ENCODE measurements at regions not wholly inside any gene's neighbourhood (a gene's known extent, or its start where the extent isn't known, plus 50 kb on each side); places are given as distances from the start of the nearest gene placed in this dataset.

DNA sequence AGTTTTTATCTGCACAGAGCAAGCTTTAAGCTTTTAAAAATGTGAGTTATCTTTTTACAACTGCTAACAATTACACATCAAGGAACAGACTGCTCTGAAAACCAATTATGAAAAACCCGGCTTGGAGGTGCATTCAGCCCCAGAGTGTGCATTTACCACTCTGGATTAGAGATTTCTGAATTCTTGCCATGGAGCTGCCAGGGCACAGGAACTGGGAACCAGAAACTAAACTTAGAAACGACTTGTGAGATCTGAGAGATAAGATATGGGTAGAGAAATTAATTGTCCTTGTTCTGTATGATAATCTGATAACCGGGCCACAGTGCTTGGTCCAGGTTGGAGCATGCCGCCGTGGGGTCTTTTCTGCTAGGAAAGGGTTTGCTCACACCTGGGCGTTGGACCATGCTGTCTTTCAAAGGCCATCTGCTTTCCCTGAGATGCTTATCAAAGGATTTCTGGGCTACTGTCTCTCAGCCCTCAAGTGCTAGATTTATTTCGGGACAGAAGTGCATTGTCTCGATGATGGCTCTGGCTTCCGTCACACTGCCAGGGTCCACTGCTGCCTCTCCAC, 210.0 kb downstream of the MAF start:
- Histone ChIP-seq H3K79me2 (ENCODE audit: insufficient read depth) (no peaks in the 10 kb centered on the region), H3K27me3 (ENCODE audit: insufficient read depth) (no peaks in the 10 kb centered on the region), H3F3A (replicated peaks; ENCODE audit: insufficient read depth) (no peaks in the 10 kb centered on the region), H3K4me3 (ENCODE audit: low read depth in 2 of 2, low read length in 1 of 2) (no peak overlapping the region), H2AFZ (ENCODE audit: low read depth) (no peak overlapping the region), H3K4me2 (no peak overlapping the region), H4K20me1 (ENCODE audit: insufficient read depth) (no peaks in the 10 kb centered on the region), H3K4me1 (ENCODE audit: control insufficient read depth in 1 of 2, insufficient read depth in 2 of 2, low read depth in 1 of 2, low read length in 1 of 2) (peaks cover 0 to 14% of the 10 kb centered on the region in 2 experiments; a peak in 2 of 4 replicates), H3K9ac (no peak overlapping the region), H3K9me2 (no peaks in the 10 kb centered on the region), H3K36me3 (replicated peaks in 1 of 2; ENCODE audit: control insufficient read depth in 1 of 2, insufficient read depth in 2 of 2, low read length in 1 of 2) (no peaks in the 10 kb centered on the region), H3K27ac (ENCODE audit: low read depth in 2 of 2, low read length in 1 of 2) (peak overlapping the region in 1 of 2 experiments; percentile 40; a peak in 1 of 4 replicates), H3K9me3 (no peaks in the 10 kb centered on the region)
- peak; percentile 68 for DNase-seq
- peak in 1 of 2 experiments; percentile 77; a peak in 2 of 4 replicates for TF ChIP-seq EP300 (IDR thresholded peaks at IDR 0.05; ENCODE audit: borderline replicate concordance in 1 of 2, low read depth in 1 of 2, low read length in 1 of 2)
- TF ChIP-seq FOXJ3 (CRISPR knock-in tag; IDR thresholded peaks at IDR 0.05), result peak; percentile 56
- peak; percentile 98 for TF ChIP-seq GATA2 (CRISPR knock-in tag; IDR thresholded peaks at IDR 0.05)
- no peak for TF ChIP-seq SIN3A (IDR thresholded peaks at IDR 0.05; ENCODE audit: borderline replicate concordance, low read depth, low read length)
- peak; percentile 90 for TF ChIP-seq RCOR1 (IDR thresholded peaks at IDR 0.05; ENCODE audit: low read length)
- TF ChIP-seq TEAD4 (IDR thresholded peaks at IDR 0.05; ENCODE audit: borderline replicate concordance, insufficient read depth), result no peak
- ChIA-PET CTCF (interaction anchor here (1.5 kb wide), 2 partner anchors 9 to 211 kb away, joined by 5 to 7 read pairs; partner anchors contain the start of gene MAF), POLR2A (interaction anchor here (0.9 kb wide), 1 partner anchor 9 kb away, joined by 3 read pairs; no protein-coding TSS in a partner anchor)
- WGBS (ENCODE audit: low lambda C conversion rate), result under 1% methylated on average over 9 of the region's 9 CpGs

DNA sequence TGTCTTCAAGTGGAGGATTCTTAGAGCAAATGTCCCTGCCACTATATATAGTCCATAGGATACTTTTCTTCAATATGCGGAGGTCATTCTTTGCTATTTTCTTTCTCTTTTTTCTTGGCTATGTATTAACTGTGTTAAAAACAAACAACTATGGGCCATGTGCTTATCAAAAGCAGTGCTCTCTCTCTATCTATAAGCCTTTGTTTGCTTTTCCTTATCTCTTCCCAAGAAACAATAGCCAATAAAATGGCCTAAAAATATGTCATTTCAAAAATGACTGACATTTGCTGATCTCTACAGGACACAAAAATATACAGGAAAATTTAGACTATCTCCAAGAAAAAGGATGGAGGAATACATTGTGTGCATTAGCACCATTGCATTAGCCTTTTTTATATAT, 212.1 kb downstream of the MAF start:
- POLR2A ChIA-PET, result no interaction called here
- Histone ChIP-seq H4K20me1 (ENCODE audit: insufficient read depth) (no peaks in the 10 kb centered on the region), H3K4me1 (ENCODE audit: control insufficient read depth in 1 of 2, insufficient read depth in 2 of 2, low read depth in 1 of 2, low read length in 1 of 2) (peaks cover 0 to 14% of the 10 kb centered on the region in 2 experiments; a peak in 2 of 4 replicates), H3K27me3 (ENCODE audit: insufficient read depth) (no peaks in the 10 kb centered on the region), H2AFZ (ENCODE audit: low read depth) (no peak overlapping the region), H3K27ac (ENCODE audit: low read depth in 2 of 2, low read length in 1 of 2) (no peak overlapping the region), H3K9me2 (no peaks in the 10 kb centered on the region), H3K36me3 (replicated peaks in 1 of 2; ENCODE audit: control insufficient read depth in 1 of 2, insufficient read depth in 2 of 2, low read length in 1 of 2) (no peaks in the 10 kb centered on the region), H3K9me3 (0 out of 2 replicates have a peak, but pooled peaks cover 3% of the 10 kb centered on the region), H3K79me2 (ENCODE audit: insufficient read depth) (no peaks in the 10 kb centered on the region), H3F3A (replicated peaks; ENCODE audit: insufficient read depth) (no peaks in the 10 kb centered on the region), H3K9ac (no peak overlapping the region), H3K4me2 (no peak overlapping the region), H3K4me3 (ENCODE audit: low read depth in 2 of 2, low read length in 1 of 2) (no peak overlapping the region)
- DNase-seq, result no peak
- CTCF ChIA-PET, result no interaction called here
- WGBS (ENCODE audit: low lambda C conversion rate), result 76% methylated on average over 1 of the region's 1 CpG
- no peak for TF ChIP-seq RCOR1 (IDR thresholded peaks at IDR 0.05; ENCODE audit: low read length)

GRCh38 chr16:79386299-79386698, 214.2 kb downstream of the MAF start:
- Histone ChIP-seq H3F3A (replicated peaks; ENCODE audit: insufficient read depth) (no peaks in the 10 kb centered on the region), H2AFZ (ENCODE audit: low read depth) (no peak overlapping the region), H3K27ac (ENCODE audit: low read depth in 2 of 2, low read length in 1 of 2) (no peak overlapping the region), H4K20me1 (ENCODE audit: insufficient read depth) (no peaks in the 10 kb centered on the region), H3K9ac (no peak overlapping the region), H3K4me3 (ENCODE audit: low read depth in 2 of 2, low read length in 1 of 2) (no peak overlapping the region), H3K9me3 (0 out of 2 replicates have a peak, but pooled peaks cover 3% of the 10 kb centered on the region), H3K79me2 (ENCODE audit: insufficient read depth) (no peaks in the 10 kb centered on the region), H3K4me2 (no peak overlapping the region), H3K27me3 (ENCODE audit: insufficient read depth) (no peaks in the 10 kb centered on the region), H3K4me1 (ENCODE audit: control insufficient read depth in 1 of 2, insufficient read depth in 2 of 2, low read depth in 1 of 2, low read length in 1 of 2) (peaks cover 0 to 19% of the 10 kb centered on the region in 2 experiments; a peak in 2 of 4 replicates), H3K9me2 (no peaks in the 10 kb centered on the region), H3K36me3 (replicated peaks in 1 of 2; ENCODE audit: control insufficient read depth in 1 of 2, insufficient read depth in 2 of 2, low read length in 1 of 2) (no peaks in the 10 kb centered on the region)
- ChIA-PET POLR2A (no interaction called here), CTCF (interaction anchor here (1.1 kb wide), 1 partner anchor 216 kb away, joined by 3 read pairs; no protein-coding TSS in a partner anchor)
- WGBS (ENCODE audit: low lambda C conversion rate), result 41% methylated on average over 7 of the region's 7 CpGs
- DNase-seq, result no peak
- no peak for TF ChIP-seq FOXJ3 (CRISPR knock-in tag; IDR thresholded peaks at IDR 0.05)
- no peak for TF ChIP-seq EZH2phosphoT487 (IDR thresholded peaks at IDR 0.05; ENCODE audit: borderline replicate concordance, low read depth)
- TF ChIP-seq EP300 (IDR thresholded peaks at IDR 0.05; ENCODE audit: borderline replicate concordance in 1 of 2, low read depth in 1 of 2, low read length in 1 of 2), result no peak
- no peak for TF ChIP-seq MEF2A (IDR thresholded peaks at IDR 0.05; ENCODE audit: borderline replicate concordance, low read depth)
- TF ChIP-seq GATA2 (CRISPR knock-in tag; IDR thresholded peaks at IDR 0.05), result no peak
- no peak for TF ChIP-seq NRF1 (IDR thresholded peaks at IDR 0.05; ENCODE audit: low read depth, low read length)
- TF ChIP-seq, protein P1, sequence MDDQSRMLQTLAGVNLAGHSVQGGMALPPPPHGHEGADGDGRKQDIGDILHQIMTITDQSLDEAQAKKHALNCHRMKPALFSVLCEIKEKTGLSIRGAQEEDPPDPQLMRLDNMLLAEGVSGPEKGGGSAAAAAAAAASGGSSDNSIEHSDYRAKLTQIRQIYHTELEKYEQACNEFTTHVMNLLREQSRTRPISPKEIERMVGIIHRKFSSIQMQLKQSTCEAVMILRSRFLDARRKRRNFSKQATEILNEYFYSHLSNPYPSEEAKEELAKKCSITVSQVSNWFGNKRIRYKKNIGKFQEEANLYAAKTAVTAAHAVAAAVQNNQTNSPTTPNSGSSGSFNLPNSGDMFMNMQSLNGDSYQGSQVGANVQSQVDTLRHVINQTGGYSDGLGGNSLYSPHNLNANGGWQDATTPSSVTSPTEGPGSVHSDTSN (IDR thresholded peaks at IDR 0.05), result no peak
- TF ChIP-seq TAF1 (IDR thresholded peaks at IDR 0.05; ENCODE audit: borderline replicate concordance, low read depth, low read length), result no peak
- TF ChIP-seq, protein P2, sequence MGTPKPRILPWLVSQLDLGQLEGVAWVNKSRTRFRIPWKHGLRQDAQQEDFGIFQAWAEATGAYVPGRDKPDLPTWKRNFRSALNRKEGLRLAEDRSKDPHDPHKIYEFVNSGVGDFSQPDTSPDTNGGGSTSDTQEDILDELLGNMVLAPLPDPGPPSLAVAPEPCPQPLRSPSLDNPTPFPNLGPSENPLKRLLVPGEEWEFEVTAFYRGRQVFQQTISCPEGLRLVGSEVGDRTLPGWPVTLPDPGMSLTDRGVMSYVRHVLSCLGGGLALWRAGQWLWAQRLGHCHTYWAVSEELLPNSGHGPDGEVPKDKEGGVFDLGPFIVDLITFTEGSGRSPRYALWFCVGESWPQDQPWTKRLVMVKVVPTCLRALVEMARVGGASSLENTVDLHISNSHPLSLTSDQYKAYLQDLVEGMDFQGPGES (IDR thresholded peaks at IDR 0.05; ENCODE audit: low read depth, low read length), result no peak
- TF ChIP-seq RAD21 (IDR thresholded peaks at IDR 0.05; ENCODE audit: low read length), result no peak
- no peak for TF ChIP-seq YY1 (IDR thresholded peaks at IDR 0.05; ENCODE audit: low read depth)

Measured in SK-N-SH (cell line).